GM18526 (cell line): ENCODE measurements at regions not wholly inside any gene's neighbourhood (a gene's known extent, or its start where the extent isn't known, plus 50 kb on each side); places are given as distances from the start of the nearest gene placed in this dataset.

Experiments used
- POLR2A ChIP-seq: IDR thresholded peaks from 3 replicates; pipeline ENCODE4 v1.6.1; 2011; ENCODE audit not compliant: insufficient read length; ENCODE audit errors: extremely low read depth

GRCh38 chr13:29923554-29924481, 73.4 kb upstream of the UBL3 start:
- no peak for TF ChIP-seq POLR2A

GRCh38 chr13:29922896-29923295, 72.5 kb upstream of the UBL3 start:
- TF ChIP-seq POLR2A: no peak

GRCh38 chr13:29922281-29922821, 71.9 kb upstream of the UBL3 start:
- TF ChIP-seq POLR2A: no peak

- no peak for TF ChIP-seq POLR2A
These were observed 71.1 kb upstream of the UBL3 start for GRCh38 chr13:29921542-29921941.

GRCh38 chr13:29920025-29920643, 69.7 kb upstream of the UBL3 start:
- TF ChIP-seq POLR2A: no peak

GRCh38 chr13:29918845-29919244, 68.4 kb upstream of the UBL3 start:
- TF ChIP-seq POLR2A: no peak

GRCh38 chr13:29917650-29918049, 67.2 kb upstream of the UBL3 start:
- no peak for TF ChIP-seq POLR2A

GRCh38 chr13:29914581-29914980, 64.2 kb upstream of the UBL3 start:
- no peak for TF ChIP-seq POLR2A

- no peak for TF ChIP-seq POLR2A
These were observed 61.5 kb upstream of the UBL3 start for GRCh38 chr13:29911781-29912418.

- no peak for TF ChIP-seq POLR2A
These were observed 59.7 kb upstream of the UBL3 start for GRCh38 chr13:29909975-29910674.

GRCh38 chr13:29909081-29909730, 58.8 kb upstream of the UBL3 start:
- no peak for TF ChIP-seq POLR2A

GRCh38 chr13:29908416-29909080, 58.1 kb upstream of the UBL3 start:
- TF ChIP-seq POLR2A: no peak

GRCh38 chr13:29907670-29908069, 57.3 kb upstream of the UBL3 start:
- TF ChIP-seq POLR2A: no peak

- no peak for TF ChIP-seq POLR2A
These were observed 56.1 kb upstream of the UBL3 start for GRCh38 chr13:29906432-29907011.
